Psoas muscle (tissue), 7 donors: ENCODE measurements at regions not wholly inside any gene's neighbourhood (a gene's known extent, or its start where the extent isn't known, plus 50 kb on each side); places are given as distances from the start of the nearest gene placed in this dataset.

Source experiments
- ATAC-seq, 4 donors: fragments of 200-7000 bp; cut with Tn5 transposase; one replicate each; pipeline ENCODE4 v1.9.1; 2020; ENCODE audit warnings: moderate library complexity in 3 of 4, mild to moderate bottlenecking in 2 of 4
- DNase-seq, 2 donors: peaks; one replicate each; pipeline ENCODE4 v3.0.0-alpha.2; 2020
- H3K27ac ChIP-seq: fragments of 200-600 bp; one replicate; pipeline ENCODE4 v1.8.0; 2022
- H3K27me3 ChIP-seq, 3 donors: fragments of 200-600 bp in 1 of 3; one replicate each; pipeline versions ENCODE4 v1.6.1 to v1.8.0; 2013 to 2022; ENCODE audit warnings: low read length in 2 of 3, mild to moderate bottlenecking in 2 of 3, moderate library complexity in 1 of 3; ENCODE audit not compliant: insufficient read depth in 3 of 3
- H3K36me3 ChIP-seq, 2 donors: fragments of 200-600 bp in 1 of 2; one replicate each; pipeline versions ENCODE4 v1.6.1 to v1.8.0; 2013 to 2022; ENCODE audit warnings: low read depth in 1 of 2, mild to moderate bottlenecking in 1 of 2, moderate library complexity in 1 of 2; ENCODE audit not compliant: insufficient read depth in 1 of 2
- H3K4me1 ChIP-seq: fragments of 200-600 bp; one replicate; pipeline ENCODE4 v1.8.0; 2022
- H3K4me3 ChIP-seq: fragments of 200-600 bp; one replicate; pipeline ENCODE4 v1.8.0; 2022; ENCODE audit warnings: mild to moderate bottlenecking
- H3K9me3 ChIP-seq: fragments of 200-600 bp; one replicate; pipeline ENCODE4 v1.8.0; 2022
- CTCF ChIP-seq: fragments of 200-600 bp; IDR thresholded peaks from one replicate; pipeline ENCODE4 v1.8.0; 2022; ENCODE audit warnings: antibody characterized with exemption
- WGBS, 3 donors: extraction: QIAGEN DNeasy Blood & Tissue Kit; methylation state at CpG; one replicate each; pipeline versions ENCODE4 v1.1.6 to v1.1.7; 2013; 5-methylcytosine and 5-hydroxymethylcytosine counted together
- intact Hi-C, 2 donors: fragments of 100-400 bp; cut with DNase I; formaldehyde crosslinking; loops; one replicate each; pipeline versions ENCODE4 v1.11.0 to v1.14.2; 2022
- donor health status: healthy with polysubstance abuse.
- donor health status: DM: no; HTN: no; CAD: no; lungs with moderate emphysema.
- donor health status: Bipolar disorder and iron deficiency.
- donor health status: healthy.
- donor health status: DM: yes; HTN: yes; CAD: no.
- donor health status: DM: no; HTN: no; CAD: no.
- donor health status: DM: yes; HTN: yes; CAD: no.

GRCh38 chr13:97520061-97520460 is 86.1 kb downstream of the RAP2A start:
- intact Hi-C loops, result no loop called here
- DNase-seq (no peak), ATAC-seq (no peak)
- no peak for TF ChIP-seq CTCF
- H3K36me3 ChIP-seq, result no peaks in the 10 kb centered on the region
- H3K27ac ChIP-seq, result no peak overlapping the region
- no peak overlapping the region for H3K4me3 ChIP-seq
- H3K9me3 ChIP-seq, result no peaks in the 10 kb centered on the region
- H3K4me1 ChIP-seq, result no peaks in the 10 kb centered on the region
- 74 to 86% (median 81%) methylated on average over 1 of the region's 1 CpG for WGBS, 3 donors
- no peaks in the 10 kb centered on the region for H3K27me3 ChIP-seq

GRCh38 chr13:97520866-97521265 is 86.9 kb downstream of the RAP2A start:
- H3K27ac ChIP-seq, result no peak overlapping the region
- no peaks in the 10 kb centered on the region for H3K36me3 ChIP-seq
- H3K4me3 ChIP-seq, result no peak overlapping the region
- intact Hi-C loops, result no loop called here
- 77 to 78% (median 78%) methylated on average over 2 of the region's 2 CpGs for WGBS, 3 donors
- TF ChIP-seq CTCF, result no peak
- H3K9me3 ChIP-seq, result no peaks in the 10 kb centered on the region
- no peaks in the 10 kb centered on the region for H3K27me3 ChIP-seq
- H3K4me1 ChIP-seq, result no peaks in the 10 kb centered on the region
- no peak for ATAC-seq
- DNase-seq, result no peak

- no peaks in the 10 kb centered on the region for H3K36me3 ChIP-seq
- H3K27ac ChIP-seq, result no peak overlapping the region
- H3K27me3 ChIP-seq, result no peaks in the 10 kb centered on the region
- H3K9me3 ChIP-seq, result no peaks in the 10 kb centered on the region
- no peaks in the 10 kb centered on the region for H3K4me1 ChIP-seq
- intact Hi-C loops, result no loop called here
- no peak overlapping the region for H3K4me3 ChIP-seq
- TF ChIP-seq CTCF, result no peak
- 81 to 90% (median 82%) methylated on average over 2 of the region's 2 CpGs for WGBS, 3 donors
- ATAC-seq (no peak), DNase-seq (no peak)
Measured at GRCh38 chr13:97521726-97522125, 87.8 kb downstream of the RAP2A start.

GRCh38 chr13:97522243-97522642 is 88.3 kb downstream of the RAP2A start:
- intact Hi-C loops, result no loop called here
- Histone ChIP-seq H3K4me3 (no peak overlapping the region), H3K27me3 (no peaks in the 10 kb centered on the region), H3K27ac (no peak overlapping the region), H3K9me3 (no peaks in the 10 kb centered on the region), H3K36me3 (no peaks in the 10 kb centered on the region), H3K4me1 (no peaks in the 10 kb centered on the region)
- TF ChIP-seq CTCF, result no peak
- DNase-seq (no peak), ATAC-seq (no peak)
- 85 to 94% (median 90%) methylated on average over 2 of the region's 2 CpGs for WGBS, 3 donors

GRCh38 chr13:97526556-97526955 is 92.6 kb downstream of the RAP2A start:
- DNase-seq, result no peak
- Histone ChIP-seq H3K27me3 (no peaks in the 10 kb centered on the region), H3K36me3 (no peaks in the 10 kb centered on the region), H3K4me1 (no peaks in the 10 kb centered on the region), H3K4me3 (no peak overlapping the region), H3K9me3 (no peaks in the 10 kb centered on the region), H3K27ac (no peak overlapping the region)
- intact Hi-C loops, result no loop called here
- no peak for TF ChIP-seq CTCF
- WGBS, 3 donors, result 75 to 89% (median 85%) methylated on average over 2 of the region's 2 CpGs
- no peak for ATAC-seq
